GM12878 (cell line): ENCODE measurements at regions not wholly inside any gene's neighbourhood (a gene's known extent, or its start where the extent isn't known, plus 50 kb on each side); places are given as distances from the start of the nearest gene placed in this dataset.

ENCODE experiments used
- ATAC-seq: fragments of 200-7000 bp; cut with Tn5 transposase; 3 replicates; pipeline ENCODE4 v1.9.1; 2020; ENCODE audit warnings: mild to moderate bottlenecking, moderate library complexity
- BruUV-seq: library from RNA; stranded (reverse); fragments of 400-500 nt; replicated peaks from 2 replicates; lab custom pipeline; 2021; lab: Mats Ljungman, UMichigan
- CTCF ChIA-PET: fragments of 300-600 bp; sonication (Branson Sonifier 250); formaldehyde crosslinking; extraction: SDS; loops from one replicate; lab custom pipeline; 2021; ENCODE audit warnings: inconsistent platforms; lab: Yijun Ruan, JAX
- POLR2A ChIA-PET: fragments of 350-600 bp; formaldehyde crosslinking; extraction: SDS; loops from one replicate; lab custom pipeline; 2021; ENCODE audit warnings: inconsistent platforms; lab: Charles Lee
- RAD21 ChIA-PET: fragments of 300-600 bp; sonication (Branson Sonifier 250); formaldehyde crosslinking; loops from one replicate; lab custom pipeline; 2023; ENCODE audit warnings: antibody characterized with exemption; ENCODE audit not compliant: unreplicated experiment; lab: Charles Lee
- SMC1A ChIA-PET: fragments of 300-600 bp; sonication (Branson Sonifier 250); formaldehyde crosslinking; loops from one replicate; lab custom pipeline; 2023; ENCODE audit not compliant: unreplicated experiment, uncharacterized antibody; lab: Charles Lee
- DNase-seq: peaks from one replicate; pipeline ENCODE4 v3.0.0-alpha.2; 2011; ENCODE audit warnings: low read depth, low spot score
- FAIRE-seq: peaks from 3 replicates; lab custom pipeline; 2011; peaks lifted over from hg19 to GRCh38; lab: Jason Lieb, UNC
- H2AFZ ChIP-seq: 2 replicates; pipeline ENCODE4 v1.6.0; 2011; ENCODE audit warnings: low read depth, low read length, control low read depth; ENCODE audit not compliant: control insufficient read depth
- H3K27ac ChIP-seq: 2 replicates; pipeline ENCODE4 v1.5.1; 2011; ENCODE audit warnings: control low read depth; ENCODE audit not compliant: control insufficient read depth, insufficient read depth
- H3K27me3 ChIP-seq, 2 experiments: replicated peaks in 1 of 2; 2 replicates each; pipeline versions ENCODE4 v1.6.0 to v1.6.1; 2011; ENCODE audit warnings: low read length in 1 of 2; ENCODE audit not compliant: control insufficient read depth in 2 of 2, insufficient read depth in 2 of 2
- H3K36me3 ChIP-seq, 2 experiments: 2 replicates each; pipeline ENCODE4 v1.5.1; 2011; ENCODE audit warnings: low read length in 1 of 2; ENCODE audit not compliant: control insufficient read depth in 2 of 2, insufficient read depth in 2 of 2
- H3K4me1 ChIP-seq: 2 replicates; pipeline ENCODE4 v1.6.1; 2011; ENCODE audit warnings: mild to moderate bottlenecking, low read length, moderate library complexity, mixed read lengths; ENCODE audit not compliant: control insufficient read depth, insufficient read depth
- H3K4me2 ChIP-seq: 2 replicates; pipeline ENCODE4 v1.6.0; 2011; ENCODE audit warnings: control low read depth; ENCODE audit not compliant: control insufficient read depth, insufficient read depth
- H3K4me3 ChIP-seq: fragments of 200-600 bp; sonication (generic); 2 replicates; pipeline ENCODE4 v1.5.1; 2016
- H3K79me2 ChIP-seq: 2 replicates; pipeline ENCODE4 v1.6.0; 2011; ENCODE audit warnings: low read length; ENCODE audit not compliant: control insufficient read depth, insufficient read depth
- H3K9ac ChIP-seq: 2 replicates; pipeline ENCODE4 v1.8.0; 2011; ENCODE audit warnings: low read length, control low read depth, mixed read lengths; ENCODE audit not compliant: control insufficient read depth, insufficient read depth
- H3K9me3 ChIP-seq: replicated peaks from 3 replicates; pipeline ENCODE4 v1.5.1; 2011; ENCODE audit warnings: mild to moderate bottlenecking, low read length; ENCODE audit not compliant: control insufficient read depth, insufficient read depth
- H4K20me1 ChIP-seq: 2 replicates; pipeline ENCODE4 v1.6.0; 2011; ENCODE audit not compliant: control insufficient read depth, insufficient read depth
- CBX3 ChIP-seq: fragments of 200-600 bp; sonication (generic); IDR thresholded peaks from 2 replicates; pipeline ENCODE4 v1.6.1; 2016; ENCODE audit warnings: low read depth, borderline replicate concordance
- CBX5 ChIP-seq: sonication (generic); IDR thresholded peaks from 2 replicates; pipeline ENCODE4 v1.6.1; 2016; ENCODE audit warnings: low read depth, moderate library complexity, mild to moderate bottlenecking, inconsistent platforms
- ESRRA ChIP-seq: IDR thresholded peaks from 2 replicates; pipeline ENCODE4 v1.6.1; 2012; ENCODE audit warnings: mild to moderate bottlenecking, low read length, improper control_type of control experiment
- HCFC1 ChIP-seq: fragments of 150-350 bp; IDR thresholded peaks from 2 replicates; pipeline ENCODE4 v1.6.1; 2014; ENCODE audit warnings: low read length
- KAT2A ChIP-seq: conservative IDR thresholded peaks from 2 replicates; pipeline ENCODE4 v1.6.1; 2011; ENCODE audit warnings: low read depth, low read length; ENCODE audit not compliant: control insufficient read depth
- MEF2A ChIP-seq: IDR thresholded peaks from 2 replicates; pipeline ENCODE4 v1.6.1; 2011; ENCODE audit warnings: low read depth, mild to moderate bottlenecking, low read length, moderate library complexity; ENCODE audit not compliant: insufficient read depth
- RCOR1 ChIP-seq: conservative IDR thresholded peaks from 2 replicates; pipeline ENCODE4 v1.6.1; 2012; ENCODE audit warnings: low read depth, low read length, improper control_type of control experiment
- SIX5 ChIP-seq: IDR thresholded peaks from 2 replicates; pipeline ENCODE4 v1.6.1; 2011; ENCODE audit warnings: mild to moderate bottlenecking, low read depth, low read length, moderate library complexity; ENCODE audit not compliant: severe bottlenecking
- SP1 ChIP-seq: IDR thresholded peaks from one replicate; pipeline ENCODE4 v1.6.1; 2011; ENCODE audit warnings: low read depth, low read length
- TCF12 ChIP-seq: IDR thresholded peaks from 2 replicates; pipeline ENCODE4 v1.6.1; 2011; ENCODE audit warnings: low read depth, mild to moderate bottlenecking, low read length
- in situ Hi-C: fragments of 300-500 bp; cut with MboI; formaldehyde crosslinking; loops from 9 replicates; pipeline ENCODE4 v1.14.3; 2018; ENCODE audit warnings: mixed read lengths
- intact Hi-C: fragments of 100-400 bp; cut with micrococcal nuclease; formaldehyde crosslinking; loops from one replicate; pipeline ENCODE4 v1.14.2; 2022; ENCODE audit not compliant: unreplicated experiment
- TF ChIP-seq, protein P1 (sequence below): IDR thresholded peaks from 2 replicates; pipeline ENCODE4 v1.6.1; 2011; ENCODE audit warnings: borderline replicate concordance, low read depth, mild to moderate bottlenecking, moderate library complexity, low read length; ENCODE audit not compliant: insufficient read depth, poor library complexity, severe bottlenecking

DNA sequence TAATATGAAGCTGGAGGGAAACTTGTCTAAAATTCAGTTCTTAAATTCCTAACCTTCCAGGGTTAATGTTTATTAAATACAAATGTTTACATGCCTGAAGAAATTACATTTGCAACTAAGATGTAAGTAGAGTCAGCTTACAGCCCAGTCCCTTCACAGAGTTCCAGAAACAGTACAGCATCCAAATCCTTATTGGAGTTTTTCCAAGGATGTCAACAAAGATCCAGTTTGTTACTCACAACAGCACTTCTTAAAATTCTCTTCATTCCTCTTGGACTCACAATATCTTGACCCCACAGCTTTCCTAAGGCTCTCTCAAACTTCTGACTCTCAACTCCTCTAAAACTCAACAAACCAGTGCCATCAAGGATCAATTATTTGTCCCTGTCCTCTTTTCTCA is 50.1 kb upstream of the RWDD3 start:
- CTCF ChIA-PET, result no interaction called here
- DNase-seq, result no peak
- Histone ChIP-seq H3K27me3 (no peaks in the 10 kb centered on the region), H4K20me1 (no peaks in the 10 kb centered on the region), H3K4me2 (no peak overlapping the region), H3K36me3 (no peaks in the 10 kb centered on the region), H3K4me3 (no peak overlapping the region), H3K9me3 (no peaks in the 10 kb centered on the region), H3K79me2 (no peaks in the 10 kb centered on the region), H3K4me1 (no peaks in the 10 kb centered on the region), H3K9ac (no peak overlapping the region), H2AFZ (no peak overlapping the region), H3K27ac (no peak overlapping the region)
- no peak for ATAC-seq
- BruUV-seq, result no TSS peak
- no peak for TF ChIP-seq CBX5
- TF ChIP-seq KAT2A, result no peak
- no peak for TF ChIP-seq ESRRA
- no peak for TF ChIP-seq RCOR1
- no peak for TF ChIP-seq HCFC1
- TF ChIP-seq CBX3, result no peak
- no peak for TF ChIP-seq SP1
- TF ChIP-seq, protein P1, sequence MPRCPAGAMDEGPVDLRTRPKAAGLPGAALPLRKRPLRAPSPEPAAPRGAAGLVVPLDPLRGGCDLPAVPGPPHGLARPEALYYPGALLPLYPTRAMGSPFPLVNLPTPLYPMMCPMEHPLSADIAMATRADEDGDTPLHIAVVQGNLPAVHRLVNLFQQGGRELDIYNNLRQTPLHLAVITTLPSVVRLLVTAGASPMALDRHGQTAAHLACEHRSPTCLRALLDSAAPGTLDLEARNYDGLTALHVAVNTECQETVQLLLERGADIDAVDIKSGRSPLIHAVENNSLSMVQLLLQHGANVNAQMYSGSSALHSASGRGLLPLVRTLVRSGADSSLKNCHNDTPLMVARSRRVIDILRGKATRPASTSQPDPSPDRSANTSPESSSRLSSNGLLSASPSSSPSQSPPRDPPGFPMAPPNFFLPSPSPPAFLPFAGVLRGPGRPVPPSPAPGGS, result no peak
- no peak for TF ChIP-seq SIX5
- no peak for TF ChIP-seq TCF12
- TF ChIP-seq MEF2A, result no peak
- RAD21 ChIA-PET, result no interaction called here
- SMC1A ChIA-PET, result no interaction called here
- FAIRE-seq, result no peak
- POLR2A ChIA-PET, result no interaction called here
- in situ Hi-C loops (no loop called here), intact Hi-C loops (no loop called here)
